Liver (tissue), 3 donors: ENCODE measurements at regions not wholly inside any gene's neighbourhood (a gene's known extent, or its start where the extent isn't known, plus 50 kb on each side); places are given as distances from the start of the nearest gene placed in this dataset.

Experiments used
- ATF3 ChIP-seq: IDR thresholded peaks from 2 replicates; pipeline ENCODE4 v1.6.1; 2016; ENCODE audit warnings: antibody characterized with exemption
- CTCF ChIP-seq: fragments of 150-350 bp; IDR thresholded peaks from 2 replicates; pipeline ENCODE4 v1.5.1; 2017; ENCODE audit warnings: improper control_type of control experiment, low read depth, low read length; ENCODE audit not compliant: missing input control
- EGR1 ChIP-seq, 2 donors: IDR thresholded peaks; 2 replicates each; pipeline ENCODE4 v1.6.1; 2016 to 2018; ENCODE audit warnings: antibody characterized with exemption in 2 of 2, low read depth in 2 of 2
- FOXA1 ChIP-seq: IDR thresholded peaks from 2 replicates; pipeline ENCODE4 v1.6.1; 2016; ENCODE audit warnings: antibody characterized with exemption
- JUND ChIP-seq, 2 donors: IDR thresholded peaks; 2 replicates each; pipeline ENCODE4 v1.6.1; 2016; ENCODE audit warnings: antibody characterized with exemption in 2 of 2
- RAD21 ChIP-seq, 2 donors: IDR thresholded peaks; 2 replicates each; pipeline ENCODE4 v1.6.1; 2016; ENCODE audit warnings: antibody characterized with exemption in 2 of 2, mild to moderate bottlenecking in 2 of 2
- SP1 ChIP-seq: IDR thresholded peaks from 2 replicates; pipeline ENCODE4 v1.6.1; 2018; ENCODE audit warnings: antibody characterized with exemption, mild to moderate bottlenecking
- TAF1 ChIP-seq: conservative IDR thresholded peaks from 2 replicates; pipeline ENCODE4 v1.6.1; 2016; ENCODE audit warnings: antibody characterized with exemption, mild to moderate bottlenecking
- YY1 ChIP-seq: IDR thresholded peaks from 2 replicates; pipeline ENCODE4 v1.6.1; 2016; ENCODE audit warnings: antibody characterized with exemption, mild to moderate bottlenecking
- TF ChIP-seq, protein P1 (sequence below): IDR thresholded peaks from 2 replicates; pipeline ENCODE4 v1.6.1; 2016; ENCODE audit warnings: antibody characterized with exemption, mild to moderate bottlenecking
- donor health status: healthy.
- donor health status: healthy.

DNA sequence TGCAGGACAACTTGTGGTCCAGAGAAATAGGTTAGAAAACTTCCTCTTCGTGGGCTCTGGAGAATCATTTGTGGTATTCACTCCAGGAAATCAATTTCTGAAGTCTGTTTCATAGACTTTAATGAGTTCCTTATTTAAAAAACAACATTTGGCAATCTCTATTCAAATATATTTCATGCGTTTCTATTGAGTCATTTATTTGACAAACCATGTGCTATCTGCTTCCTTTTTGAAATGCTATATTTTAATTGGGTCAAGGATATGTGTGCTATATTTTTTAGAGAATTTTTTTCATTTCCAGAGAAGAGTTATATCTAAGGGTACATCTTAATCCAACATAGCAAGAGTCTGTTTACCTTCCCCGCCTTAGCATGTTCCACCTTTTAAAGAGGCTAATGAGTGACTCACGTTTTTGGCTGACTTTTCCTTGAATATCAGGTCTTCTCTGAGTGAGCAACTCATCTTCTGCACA is 252.4 kb upstream of the EGLN3 start:
- no peak for TF ChIP-seq FOXA1
- no peak for TF ChIP-seq CTCF
- no peak for TF ChIP-seq TAF1
- TF ChIP-seq JUND (IDR thresholded peaks at IDR 0.05), result no peak
- TF ChIP-seq, protein P1, sequence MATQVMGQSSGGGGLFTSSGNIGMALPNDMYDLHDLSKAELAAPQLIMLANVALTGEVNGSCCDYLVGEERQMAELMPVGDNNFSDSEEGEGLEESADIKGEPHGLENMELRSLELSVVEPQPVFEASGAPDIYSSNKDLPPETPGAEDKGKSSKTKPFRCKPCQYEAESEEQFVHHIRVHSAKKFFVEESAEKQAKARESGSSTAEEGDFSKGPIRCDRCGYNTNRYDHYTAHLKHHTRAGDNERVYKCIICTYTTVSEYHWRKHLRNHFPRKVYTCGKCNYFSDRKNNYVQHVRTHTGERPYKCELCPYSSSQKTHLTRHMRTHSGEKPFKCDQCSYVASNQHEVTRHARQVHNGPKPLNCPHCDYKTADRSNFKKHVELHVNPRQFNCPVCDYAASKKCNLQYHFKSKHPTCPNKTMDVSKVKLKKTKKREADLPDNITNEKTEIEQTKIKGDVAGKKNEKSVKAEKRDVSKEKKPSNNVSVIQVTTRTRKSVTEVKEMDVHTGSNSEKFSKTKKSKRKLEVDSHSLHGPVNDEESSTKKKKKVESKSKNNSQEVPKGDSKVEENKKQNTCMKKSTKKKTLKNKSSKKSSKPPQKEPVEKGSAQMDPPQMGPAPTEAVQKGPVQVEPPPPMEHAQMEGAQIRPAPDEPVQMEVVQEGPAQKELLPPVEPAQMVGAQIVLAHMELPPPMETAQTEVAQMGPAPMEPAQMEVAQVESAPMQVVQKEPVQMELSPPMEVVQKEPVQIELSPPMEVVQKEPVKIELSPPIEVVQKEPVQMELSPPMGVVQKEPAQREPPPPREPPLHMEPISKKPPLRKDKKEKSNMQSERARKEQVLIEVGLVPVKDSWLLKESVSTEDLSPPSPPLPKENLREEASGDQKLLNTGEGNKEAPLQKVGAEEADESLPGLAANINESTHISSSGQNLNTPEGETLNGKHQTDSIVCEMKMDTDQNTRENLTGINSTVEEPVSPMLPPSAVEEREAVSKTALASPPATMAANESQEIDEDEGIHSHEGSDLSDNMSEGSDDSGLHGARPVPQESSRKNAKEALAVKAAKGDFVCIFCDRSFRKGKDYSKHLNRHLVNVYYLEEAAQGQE, result no peak
- TF ChIP-seq EGR1 (IDR thresholded peaks at IDR 0.05; ENCODE audit: low read depth in 2 of 2), result no peak
- no peak for TF ChIP-seq YY1
- no peak for TF ChIP-seq ATF3
- no peak for TF ChIP-seq SP1
- TF ChIP-seq RAD21 (IDR thresholded peaks at IDR 0.05), result no peak
